ENCODE measurements at regions not wholly inside any gene's neighbourhood (a gene's known extent, or its start where the extent isn't known, plus 50 kb on each side); places are given as distances from the start of the nearest gene placed in this dataset.

- TF ChIP-seq ETV5 (CRISPR knock-in tag; IDR thresholded peaks at IDR 0.05; ENCODE audit: borderline replicate concordance) (peak; percentile 36; the same call in 1 of the 2 replicates), SMAD3 (CRISPR knock-in tag; IDR thresholded peaks at IDR 0.05) (no peak), GFI1 (CRISPR knock-in tag; IDR thresholded peaks at IDR 0.05; ENCODE audit: borderline replicate concordance) (peak; percentile 86), ZNF607 (CRISPR knock-in tag; IDR thresholded peaks at IDR 0.05; ENCODE audit: borderline replicate concordance) (no peak), YY1 (IDR thresholded peaks at IDR 0.05; ENCODE audit: insufficient read depth, insufficient replicate concordance, low read depth, low read length) (no peak), PHF5A (CRISPR knock-in tag; IDR thresholded peaks at IDR 0.05; ENCODE audit: low read depth, unreplicated experiment) (no peak), KDM2A (CRISPR knock-in tag; IDR thresholded peaks at IDR 0.05; ENCODE audit: borderline replicate concordance, low read depth) (no peak; the same call in 1 of the 2 replicates), MLXIP (CRISPR knock-in tag; IDR thresholded peaks at IDR 0.05; ENCODE audit: borderline replicate concordance) (no peak), MIER2 (CRISPR knock-in tag; IDR thresholded peaks at IDR 0.05) (0 out of 2 replicates have a peak, but pooled peaks have one; percentile 37), ZNF280D (CRISPR knock-in tag; IDR thresholded peaks at IDR 0.05) (no peak), ATF2 (CRISPR knock-in tag; IDR thresholded peaks at IDR 0.05) (peak; percentile 58; the same call in 1 of the 2 replicates), ERF (CRISPR knock-in tag; IDR thresholded peaks at IDR 0.05) (no peak; the same call in 1 of the 2 replicates), ZNF768 (CRISPR knock-in tag; IDR thresholded peaks at IDR 0.05) (no peak; the same call in 1 of the 2 replicates), JUND (CRISPR knock-in tag; IDR thresholded peaks at IDR 0.05) (no peak), TP53 (CRISPR knock-in tag; conservative IDR thresholded peaks at IDR 0.05) (peak; percentile 64; the same call in 1 of the 2 replicates), TRIM22 (IDR thresholded peaks at IDR 0.05) (no peak), SMC3 (IDR thresholded peaks at IDR 0.05; ENCODE audit: low read length) (no peak; the same call in 1 of the 2 replicates), ZNF251 (CRISPR knock-in tag; IDR thresholded peaks at IDR 0.05) (no peak), CBFB (CRISPR knock-in tag; IDR thresholded peaks at IDR 0.05) (peak; percentile 21; the same call in 1 of the 2 replicates), PCBP2 (optimal IDR thresholded peaks at IDR 0.05; ENCODE audit: low read depth, low read length, poor library complexity, severe bottlenecking) (no peak), CHD2 (IDR thresholded peaks at IDR 0.05; ENCODE audit: low read depth, low read length) (no peak), GZF1 (CRISPR knock-in tag; IDR thresholded peaks at IDR 0.05) (no peak)
These were observed 315.8 kb upstream of the USP24 start (continued) for GRCh38 chr1:55530749-55531478.
